HG02981 (cell line): ENCODE measurements at regions not wholly inside any gene's neighbourhood (a gene's known extent, or its start where the extent isn't known, plus 50 kb on each side); places are given as distances from the start of the nearest gene placed in this dataset.

ENCODE experiments used
- ATAC-seq: cut with Tn5 transposase; IDR thresholded peaks from one replicate; pipeline ENCODE4 v1.9.1; 2021; ENCODE audit warnings: mild to moderate bottlenecking, moderate library complexity; ENCODE audit not compliant: unreplicated experiment

GRCh38 chr11:92692826-92693546 is 276.5 kb upstream of the MTNR1B start:
- no peak for ATAC-seq

GRCh38 chr11:92696076-92696475 is 273.4 kb upstream of the MTNR1B start:
- ATAC-seq = no peak

DNA sequence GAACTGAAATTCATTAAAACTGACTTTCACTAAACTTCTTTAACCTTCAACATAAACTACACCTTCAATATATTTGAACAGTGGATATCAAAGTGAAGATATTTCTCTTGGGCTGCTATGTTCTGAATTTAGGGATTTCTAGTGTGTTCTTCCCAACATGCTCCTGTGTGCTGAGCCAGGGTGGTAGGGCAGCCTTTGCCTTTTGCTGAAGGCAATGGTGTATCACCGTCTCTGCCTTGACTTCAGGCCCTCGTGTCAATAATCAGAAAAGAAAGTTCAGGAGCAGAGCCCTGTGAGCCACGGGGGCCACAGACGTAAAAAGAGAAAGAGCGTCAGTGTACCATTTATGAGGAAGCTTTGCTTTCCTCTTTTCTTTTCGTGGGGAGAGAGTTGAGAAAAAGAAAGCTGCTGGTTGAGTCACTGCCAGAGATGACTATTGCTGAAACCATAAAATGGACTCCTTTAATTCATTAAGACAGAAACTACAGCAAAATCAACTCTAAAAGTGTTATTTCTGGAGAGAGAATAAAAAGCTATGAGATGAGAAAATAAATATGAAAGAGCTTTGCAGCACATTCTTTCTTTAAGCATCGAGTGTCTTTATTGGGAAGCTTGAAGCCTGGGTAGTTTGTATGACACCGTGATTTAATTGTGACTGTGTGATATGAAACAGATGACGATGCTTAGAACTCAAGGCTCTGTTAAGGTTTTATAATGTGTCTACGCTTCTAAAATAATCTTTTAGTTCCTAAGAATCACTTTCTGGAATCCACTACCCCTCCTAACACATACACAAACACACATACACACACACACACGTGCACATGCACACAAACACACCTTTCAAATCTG is 271.8 kb upstream of the MTNR1B start:
- ATAC-seq = no peak

DNA sequence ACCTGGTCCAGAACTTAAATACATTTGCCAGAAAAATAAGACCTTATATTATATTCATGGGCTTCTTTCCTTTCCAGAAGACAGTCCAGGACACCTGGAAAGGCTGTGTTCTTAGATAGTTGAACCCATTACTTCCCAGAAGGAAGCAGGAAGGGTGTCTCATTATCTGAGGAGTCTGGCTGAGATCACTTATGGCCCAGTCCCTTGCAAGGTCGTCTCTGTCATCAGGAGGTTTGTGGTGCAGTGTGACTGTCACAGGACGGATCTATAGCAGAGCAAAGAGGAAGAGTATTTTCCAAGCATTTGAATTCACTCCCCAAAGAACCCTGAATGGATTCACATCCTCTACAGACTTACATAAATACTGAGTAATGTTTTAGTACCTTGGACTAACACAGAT is 270.7 kb upstream of the MTNR1B start:
- no peak for ATAC-seq

DNA sequence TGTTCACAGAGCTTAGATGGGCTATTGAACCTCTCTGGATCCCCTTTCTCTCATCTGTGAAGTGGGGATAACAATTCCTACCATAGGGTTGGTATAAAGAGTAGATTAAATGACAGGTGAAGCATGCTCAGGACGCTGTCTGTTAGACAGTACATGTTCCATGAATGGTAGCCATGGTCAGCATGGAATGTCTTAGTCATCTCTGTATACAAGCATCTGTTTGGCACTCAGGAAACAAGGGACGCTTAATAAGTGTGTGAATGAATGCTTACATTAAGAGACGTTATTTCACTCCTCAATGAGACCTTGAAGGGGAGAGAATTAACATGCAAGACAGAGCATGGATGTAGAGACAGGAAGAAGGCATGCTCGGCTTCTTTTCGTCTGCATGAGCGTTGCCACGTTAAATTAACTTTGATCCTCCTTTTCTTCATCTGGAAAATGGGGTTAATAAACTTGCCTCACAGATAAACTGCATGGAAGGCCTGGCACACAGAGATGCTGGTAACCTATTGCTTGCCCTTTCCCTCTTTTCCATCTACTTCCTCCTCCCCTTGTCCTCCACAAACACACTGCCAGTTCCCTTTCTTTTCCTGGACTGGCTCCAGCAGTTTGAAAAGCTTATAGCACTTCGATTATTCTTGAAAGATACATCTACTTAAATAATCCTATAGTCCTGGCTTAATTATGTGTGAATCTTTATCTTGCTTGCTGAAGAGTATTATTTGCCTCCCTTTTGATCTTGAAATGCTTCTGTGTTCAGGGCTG is 267.2 kb upstream of the MTNR1B start:
- ATAC-seq = no peak

- ATAC-seq = no peak
These were observed 266.5 kb upstream of the MTNR1B start for GRCh38 chr11:92702805-92703448.

DNA sequence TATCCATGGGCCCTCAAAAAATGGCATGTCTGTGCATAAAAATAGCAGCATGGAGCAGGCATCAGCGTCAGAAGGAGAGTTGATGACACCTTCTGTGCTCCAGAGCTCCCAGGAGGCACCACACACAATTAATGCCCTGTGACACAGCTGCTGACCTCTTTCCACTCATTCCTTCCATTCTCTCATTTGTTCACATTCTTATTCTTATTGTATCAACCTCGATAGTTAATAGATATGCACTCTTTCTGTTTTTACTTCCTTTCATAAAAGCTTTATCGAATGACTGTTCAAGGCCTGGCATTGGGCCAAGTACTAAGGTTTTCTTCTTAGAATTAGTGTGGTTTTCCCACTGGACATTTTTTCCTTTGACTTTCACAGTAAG is 266.0 kb upstream of the MTNR1B start:
- ATAC-seq = no peak

DNA sequence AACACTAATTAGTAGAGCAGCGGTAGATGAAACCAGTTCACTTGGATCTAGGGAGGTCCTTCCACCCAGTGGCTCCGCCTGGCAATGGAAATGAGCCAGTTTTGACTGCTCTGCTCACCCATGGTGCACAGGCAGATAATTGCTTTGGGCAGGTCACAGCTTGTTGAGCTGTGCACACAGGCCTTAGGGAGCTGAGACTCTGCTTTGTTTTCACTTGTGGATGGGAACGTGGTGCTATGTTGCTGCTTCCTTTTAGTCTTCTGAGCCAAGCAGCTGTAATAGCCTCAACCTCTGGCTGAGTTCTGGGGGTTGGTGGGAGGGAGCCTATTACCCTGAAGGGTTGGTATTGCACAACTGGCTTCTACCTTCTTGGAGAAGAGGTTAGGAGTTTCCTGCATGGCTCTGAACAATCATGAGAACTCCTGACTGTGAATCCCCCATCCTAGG is 262.3 kb upstream of the MTNR1B start:
- no peak for ATAC-seq

DNA sequence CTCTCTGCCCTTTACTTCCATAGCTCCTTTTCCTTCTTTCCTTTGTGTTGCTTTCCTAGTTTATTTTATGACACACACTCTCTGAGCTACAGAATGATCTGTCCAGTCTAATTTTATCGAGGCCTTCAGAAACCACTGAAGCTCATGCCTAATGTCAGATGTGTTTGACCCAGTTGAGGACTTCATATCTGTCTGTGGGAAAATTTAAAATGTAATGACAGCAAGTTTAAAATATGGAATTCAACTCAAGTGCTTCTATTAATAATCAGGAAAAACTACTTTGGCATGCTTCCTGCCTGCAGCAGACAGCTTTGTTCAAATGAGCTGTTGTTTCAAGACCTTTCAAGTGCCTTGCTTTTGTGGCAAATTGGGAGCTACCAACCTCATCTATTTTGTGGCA is 261.8 kb upstream of the MTNR1B start:
- ATAC-seq = no peak

- ATAC-seq = no peak
These were observed 260.1 kb upstream of the MTNR1B start for GRCh38 chr11:92709329-92709728.

- no peak for ATAC-seq
These were observed 257.5 kb upstream of the MTNR1B start for GRCh38 chr11:92711926-92712325.

- ATAC-seq = no peak
These were observed 255.3 kb upstream of the MTNR1B start for GRCh38 chr11:92714111-92714510.

- no peak for ATAC-seq
These were observed 252.2 kb upstream of the MTNR1B start for GRCh38 chr11:92717240-92717639.

DNA sequence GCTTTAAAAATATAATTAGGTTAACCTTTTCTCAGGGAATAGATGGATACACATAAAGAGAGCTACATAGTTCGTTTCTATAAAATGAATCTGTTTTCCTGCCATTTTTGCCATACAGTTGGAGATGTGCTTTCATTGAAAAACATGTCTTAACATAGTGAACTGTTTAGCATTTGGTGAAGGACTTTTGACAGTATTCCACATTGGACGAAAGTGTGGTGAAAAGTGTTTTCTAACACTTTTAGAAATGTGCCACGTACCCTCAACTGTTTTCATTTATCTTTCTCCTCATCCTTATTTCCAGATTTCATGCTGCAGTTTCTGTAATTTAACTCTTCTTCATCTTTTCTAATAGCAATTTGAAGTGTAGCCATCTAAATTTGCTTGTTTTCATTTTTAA is 249.1 kb upstream of the MTNR1B start:
- ATAC-seq = no peak

- ATAC-seq = no peak
These were observed 244.1 kb upstream of the MTNR1B start for GRCh38 chr11:92725352-92725751.

- ATAC-seq = no peak
These were observed 242.3 kb upstream of the MTNR1B start for GRCh38 chr11:92727123-92727522.

- no peak for ATAC-seq
These were observed 241.7 kb upstream of the MTNR1B start for GRCh38 chr11:92727769-92728168.

DNA sequence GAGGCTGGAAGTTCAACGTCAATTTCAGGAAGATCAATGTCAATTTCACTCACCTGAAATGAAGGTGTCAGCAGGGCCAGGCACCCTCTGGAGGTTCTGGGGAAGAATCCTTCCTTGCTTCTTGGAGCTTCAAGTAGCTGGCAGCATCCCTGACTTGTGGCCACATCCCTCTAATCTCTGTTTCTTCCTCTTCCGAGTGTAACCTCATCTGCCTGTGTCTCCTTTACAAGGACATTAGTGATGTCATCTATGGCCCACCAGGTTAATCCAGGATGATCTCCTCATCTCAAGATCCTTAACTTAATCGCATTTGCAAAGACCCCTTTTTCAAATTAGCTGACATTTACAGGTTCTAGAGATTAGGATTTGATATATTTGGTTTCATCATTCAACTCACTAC is 240.8 kb upstream of the MTNR1B start:
- no peak for ATAC-seq

GRCh38 chr11:92735039-92735438 is 234.4 kb upstream of the MTNR1B start:
- ATAC-seq = no peak

DNA sequence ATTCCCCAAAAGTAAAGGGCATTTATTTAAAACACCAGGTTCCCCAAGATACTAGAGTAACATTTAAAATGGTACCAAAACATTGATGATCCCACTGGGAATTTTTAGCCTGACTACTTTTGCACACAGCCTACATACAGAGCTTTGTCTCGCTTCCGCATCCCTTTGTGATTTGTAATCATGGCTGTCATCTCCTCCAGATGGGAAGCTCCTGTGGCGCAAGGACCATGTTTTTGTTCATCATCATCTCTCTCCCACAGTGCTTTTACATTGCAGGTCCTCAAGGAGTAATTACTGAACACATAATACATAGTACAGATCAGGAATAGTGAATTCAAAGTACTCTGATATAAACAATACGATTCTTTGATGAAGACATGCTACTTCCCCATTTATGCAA is 231.2 kb upstream of the MTNR1B start:
- no peak for ATAC-seq

DNA sequence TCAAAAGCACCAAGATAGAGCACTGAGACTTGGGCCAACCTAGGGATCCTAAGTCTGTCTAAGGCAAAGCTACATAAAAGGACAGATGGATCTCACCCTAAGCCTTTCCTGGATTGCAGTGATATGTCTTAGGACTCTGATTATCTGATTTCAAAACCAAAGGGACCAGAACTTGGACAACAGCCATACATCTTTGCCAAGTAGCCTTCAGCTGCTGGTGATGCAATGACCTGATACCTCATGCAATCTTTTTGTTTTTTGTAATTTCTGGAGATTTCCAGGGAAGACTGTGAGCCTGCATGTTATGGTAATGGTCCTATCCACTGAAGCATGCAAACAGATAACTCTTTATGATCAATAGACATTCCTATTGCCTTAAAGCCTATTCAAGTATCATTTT is 230.4 kb upstream of the MTNR1B start:
- ATAC-seq = no peak
